Activated B cell treated with CpG ODN at 0.5 μM for 24 hours (primary cell): ENCODE measurements at regions not wholly inside any gene's neighbourhood (a gene's known extent, or its start where the extent isn't known, plus 50 kb on each side); places are given as distances from the start of the nearest gene placed in this dataset.

Experiments used
- ATAC-seq: fragments of 200-7000 bp; cut with Tn5 transposase; one replicate; pipeline ENCODE4 v1.10.0; 2021; ENCODE audit warnings: low read depth, mild to moderate bottlenecking, moderate library complexity
- CTCF ChIA-PET: fragments of 350-600 bp; sonication (Branson Sonifier 250); formaldehyde crosslinking; loops from one replicate; lab custom pipeline; 2021; ENCODE audit warnings: antibody characterized with exemption; lab: Charles Lee
- POLR2A ChIA-PET: fragments of 350-600 bp; sonication (Branson Sonifier 250); formaldehyde crosslinking; loops from one replicate; lab custom pipeline; 2021; ENCODE audit warnings: antibody characterized with exemption; lab: Charles Lee
- DNase-seq: peaks from one replicate; pipeline ENCODE4 v3.0.0; 2022
- H3K27ac Mint-ChIP-seq: one replicate; pipeline ENCODE4 v1.8.0; 2020; ENCODE audit warnings: mixed read lengths
- H3K27me3 Mint-ChIP-seq: one replicate; pipeline ENCODE4 v1.8.0; 2021; ENCODE audit warnings: mixed read lengths
- H3K36me3 Mint-ChIP-seq: one replicate; pipeline ENCODE4 v1.8.0; 2021; ENCODE audit warnings: low read depth, mixed read lengths
- H3K4me1 Mint-ChIP-seq: one replicate; pipeline ENCODE4 v1.8.0; 2021; ENCODE audit warnings: mixed read lengths
- H3K4me3 Mint-ChIP-seq: one replicate; pipeline ENCODE4 v1.8.0; 2020; ENCODE audit warnings: mild to moderate bottlenecking, mixed read lengths
- H3K9me3 Mint-ChIP-seq: one replicate; pipeline ENCODE4 v1.8.0; 2020; ENCODE audit warnings: mixed read lengths
- intact Hi-C: fragments of 100-400 bp; cut with micrococcal nuclease; formaldehyde crosslinking; loops from one replicate; pipeline ENCODE4 v1.15.1; 2024
- TF ChIP-seq, protein P1 (sequence below): fragments of 200-600 bp; IDR thresholded peaks from one replicate; pipeline ENCODE4 v1.8.0; 2022; ENCODE audit warnings: antibody characterized with exemption, mild to moderate bottlenecking

DNA sequence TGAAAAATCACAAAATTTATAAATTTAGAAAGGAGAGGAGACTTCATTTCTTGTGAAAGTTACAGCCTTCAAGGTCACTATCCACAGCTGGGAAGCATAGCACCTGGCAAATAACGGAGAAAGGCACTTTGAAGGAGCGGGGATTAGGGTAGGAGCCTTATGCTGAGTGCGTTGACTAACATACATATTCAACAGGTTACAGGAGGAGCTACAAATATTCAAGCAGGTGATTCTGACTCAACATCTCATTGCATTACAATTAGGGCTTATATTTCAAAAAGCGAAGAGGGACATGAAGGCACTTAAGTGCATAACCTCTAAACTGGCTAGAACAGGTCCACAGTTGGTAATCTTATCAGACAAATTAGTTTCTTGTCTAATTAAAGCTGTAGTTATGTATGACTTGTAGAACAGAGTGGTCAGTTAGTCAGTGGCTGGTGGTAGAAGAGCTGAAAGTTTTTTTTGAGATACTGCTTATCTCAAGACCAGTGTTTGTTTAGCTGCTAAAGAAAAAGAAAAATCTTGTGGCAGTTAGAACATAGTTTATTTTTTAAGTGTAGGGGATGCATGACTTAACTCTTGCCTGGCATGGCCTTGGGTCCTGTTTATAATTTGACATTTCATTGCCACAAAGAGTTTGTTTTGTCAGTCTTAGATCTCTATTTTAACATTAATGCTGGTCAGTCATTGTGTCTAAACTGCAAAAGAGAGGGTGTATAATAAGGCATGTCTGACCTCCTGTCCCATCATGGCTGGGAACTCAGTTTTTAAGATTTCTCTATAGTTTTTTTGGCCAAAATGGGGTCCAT is 311.5 kb downstream of the DUSP10 start:
- Mint-ChIP-seq H3K4me1 (peaks cover 6% of the 10 kb centered on the region), H3K4me3 (no peak overlapping the region), H3K9me3 (peaks cover 13% of the 10 kb centered on the region), H3K27ac (no peak overlapping the region), H3K27me3 (peaks cover 4% of the 10 kb centered on the region), H3K36me3 (no peaks in the 10 kb centered on the region)
- DNase-seq (no peak), ATAC-seq (no peak)
- TF ChIP-seq, protein P1, sequence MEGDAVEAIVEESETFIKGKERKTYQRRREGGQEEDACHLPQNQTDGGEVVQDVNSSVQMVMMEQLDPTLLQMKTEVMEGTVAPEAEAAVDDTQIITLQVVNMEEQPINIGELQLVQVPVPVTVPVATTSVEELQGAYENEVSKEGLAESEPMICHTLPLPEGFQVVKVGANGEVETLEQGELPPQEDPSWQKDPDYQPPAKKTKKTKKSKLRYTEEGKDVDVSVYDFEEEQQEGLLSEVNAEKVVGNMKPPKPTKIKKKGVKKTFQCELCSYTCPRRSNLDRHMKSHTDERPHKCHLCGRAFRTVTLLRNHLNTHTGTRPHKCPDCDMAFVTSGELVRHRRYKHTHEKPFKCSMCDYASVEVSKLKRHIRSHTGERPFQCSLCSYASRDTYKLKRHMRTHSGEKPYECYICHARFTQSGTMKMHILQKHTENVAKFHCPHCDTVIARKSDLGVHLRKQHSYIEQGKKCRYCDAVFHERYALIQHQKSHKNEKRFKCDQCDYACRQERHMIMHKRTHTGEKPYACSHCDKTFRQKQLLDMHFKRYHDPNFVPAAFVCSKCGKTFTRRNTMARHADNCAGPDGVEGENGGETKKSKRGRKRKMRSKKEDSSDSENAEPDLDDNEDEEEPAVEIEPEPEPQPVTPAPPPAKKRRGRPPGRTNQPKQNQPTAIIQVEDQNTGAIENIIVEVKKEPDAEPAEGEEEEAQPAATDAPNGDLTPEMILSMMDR = no peak
- CTCF ChIA-PET = interaction anchor here (1.1 kb wide), 1 partner anchor 167 kb away, joined by 5 read pairs; no protein-coding TSS in a partner anchor
- POLR2A ChIA-PET = no interaction called here
- intact Hi-C loops = no loop called here

DNA sequence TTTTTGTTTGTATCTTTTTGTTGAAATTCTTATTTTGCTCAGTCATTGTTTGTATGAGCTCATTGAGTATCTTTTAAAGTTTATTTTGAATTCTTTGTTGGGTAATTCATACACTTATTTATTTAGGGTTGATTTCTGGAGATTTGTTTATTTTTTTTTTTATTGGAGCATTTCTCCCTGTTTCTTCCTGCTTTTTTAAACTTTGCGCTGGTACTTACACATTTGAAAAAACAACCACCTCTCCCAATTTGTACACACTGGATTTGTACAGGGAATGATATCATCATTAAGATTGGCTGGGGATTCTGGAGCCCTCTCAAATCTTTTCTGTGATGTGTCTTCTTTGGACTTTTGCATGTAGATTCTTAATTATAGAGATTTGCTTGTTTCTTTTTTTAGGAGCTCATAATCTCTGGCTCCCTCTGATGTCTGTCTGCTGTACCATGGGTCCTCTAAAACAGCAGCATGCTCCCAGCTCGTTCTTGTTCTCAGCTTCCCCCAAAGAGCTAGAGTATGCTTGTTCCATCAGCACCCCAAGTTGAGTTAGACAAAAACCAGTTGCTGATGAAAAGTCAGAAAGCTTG is 310.7 kb downstream of the DUSP10 start:
- TF ChIP-seq, protein P1 = no peak
- Mint-ChIP-seq H3K36me3 (no peaks in the 10 kb centered on the region), H3K4me1 (peaks cover 6% of the 10 kb centered on the region), H3K27me3 (peaks cover 4% of the 10 kb centered on the region), H3K9me3 (peaks cover 13% of the 10 kb centered on the region), H3K4me3 (no peak overlapping the region), H3K27ac (no peak overlapping the region)
- DNase-seq = no peak
- intact Hi-C loops = no loop called here
- CTCF ChIA-PET = interaction anchor here (1.0 to 1.1 kb wide), 3 partner anchors 13 to 621 kb away, joined by 3 to 5 read pairs (median 3); no protein-coding TSS in a partner anchor
- no peak for ATAC-seq
- POLR2A ChIA-PET = interaction anchor here (0.7 kb wide), 2 partner anchors 9 to 135 kb away, joined by 3 read pairs; no protein-coding TSS in a partner anchor

DNA sequence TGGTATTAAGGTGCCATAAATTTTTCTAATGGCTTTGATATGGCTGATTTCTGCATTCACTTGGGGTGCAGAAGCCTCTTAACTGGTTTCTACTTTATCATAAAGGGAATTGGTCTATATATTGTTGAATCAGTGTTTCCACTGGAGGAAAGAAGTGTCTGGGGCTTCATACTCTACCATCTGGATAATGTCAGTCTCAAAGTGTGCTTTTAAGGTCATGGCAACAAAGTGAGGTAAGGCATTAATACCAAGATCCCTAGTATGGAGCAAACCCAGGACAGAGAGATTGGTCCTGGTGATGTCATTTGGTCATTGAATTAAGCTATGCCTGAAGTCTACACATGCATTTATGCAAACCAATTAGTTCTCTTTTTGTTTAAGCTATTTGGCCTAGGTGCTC is 309.9 kb downstream of the DUSP10 start:
- Mint-ChIP-seq H3K9me3 (peaks cover 7% of the 10 kb centered on the region), H3K36me3 (no peaks in the 10 kb centered on the region), H3K4me1 (peaks cover 6% of the 10 kb centered on the region), H3K27ac (no peak overlapping the region), H3K27me3 (peaks cover 4% of the 10 kb centered on the region), H3K4me3 (no peak overlapping the region)
- no peak for DNase-seq
- TF ChIP-seq, protein P1 = no peak
- ATAC-seq = no peak
- ChIA-PET CTCF (interaction anchor here (1.0 to 1.1 kb wide), 4 partner anchors 13 to 622 kb away, joined by 3 to 5 read pairs (median 3); no protein-coding TSS in a partner anchor), POLR2A (no interaction called here)
- intact Hi-C loops = no loop called here

DNA sequence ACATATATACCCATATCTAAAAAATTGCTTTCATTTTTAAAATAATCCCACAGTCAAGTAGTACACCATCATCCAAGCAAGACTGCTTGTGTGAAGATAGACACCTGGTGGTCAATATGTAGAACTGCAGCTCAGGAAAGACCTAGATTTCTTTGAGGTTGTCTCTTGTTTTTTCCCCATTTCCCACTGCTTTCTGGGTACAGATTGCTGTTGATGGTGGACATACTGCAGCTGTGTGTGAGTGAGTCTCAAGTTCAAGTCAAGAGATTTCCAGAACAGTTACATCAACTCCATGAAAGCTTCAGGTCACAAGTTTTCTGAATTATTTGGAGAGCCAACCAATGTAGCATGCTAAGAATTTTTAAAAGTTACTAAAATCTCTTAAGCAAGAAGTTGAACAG is 306.4 kb downstream of the DUSP10 start:
- intact Hi-C loops = loop anchor here (1.0 to 5.0 kb wide), 7 partner anchors 171 to 1020 kb away; no protein-coding TSS in a partner anchor
- no peak overlapping the region for H3K4me3 Mint-ChIP-seq
- peaks cover 26% of the 10 kb centered on the region for H3K4me1 Mint-ChIP-seq
- no peaks in the 10 kb centered on the region for H3K36me3 Mint-ChIP-seq
- ChIA-PET POLR2A (interaction anchor here (1.0 to 1.4 kb wide), 4 partner anchors 307 to 560 kb away, joined by 3 to 4 read pairs (median 3); partner anchors contain the start of genes DUSP10 and HLX), CTCF (interaction anchor here (1.0 to 3.0 kb wide), 19 partner anchors 8 to 1020 kb away, joined by 3 to 52 read pairs (median 5); partner anchors contain the start of gene HLX)
- TF ChIP-seq, protein P1 = peak; percentile 29
- H3K9me3 Mint-ChIP-seq = no peaks in the 10 kb centered on the region
- no peak overlapping the region for H3K27ac Mint-ChIP-seq
- no peak for DNase-seq
- peak; percentile 27 for ATAC-seq
- H3K27me3 Mint-ChIP-seq = peaks cover 4% of the 10 kb centered on the region

DNA sequence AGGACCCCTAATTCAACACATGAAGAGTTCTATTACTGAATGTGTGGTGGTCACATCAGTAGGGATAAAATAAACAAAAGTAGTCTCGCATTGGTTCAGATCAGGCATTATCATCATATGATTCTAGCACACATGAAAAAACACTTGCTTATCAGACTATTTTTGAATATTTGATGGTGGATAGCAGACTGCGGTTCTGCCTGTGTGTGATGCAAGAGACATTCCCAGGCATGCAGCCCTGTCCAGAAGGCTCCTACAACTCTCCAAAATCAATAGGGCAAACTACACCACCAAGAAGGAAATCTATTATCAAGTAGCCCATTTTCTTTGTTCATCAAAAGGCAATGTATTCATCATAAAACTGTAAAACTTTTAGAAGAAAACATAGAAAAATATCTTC is 304.7 kb downstream of the DUSP10 start:
- ATAC-seq (no peak), DNase-seq (no peak)
- TF ChIP-seq, protein P1 = no peak
- Mint-ChIP-seq H3K36me3 (no peaks in the 10 kb centered on the region), H3K4me3 (no peak overlapping the region), H3K27ac (no peak overlapping the region), H3K4me1 (peaks cover 31% of the 10 kb centered on the region), H3K27me3 (no peaks in the 10 kb centered on the region), H3K9me3 (no peaks in the 10 kb centered on the region)
- POLR2A ChIA-PET = no interaction called here
- CTCF ChIA-PET = no interaction called here
- intact Hi-C loops = loop anchor here (5.0 kb wide), 1 partner anchor 280 kb away; no protein-coding TSS in a partner anchor
